H9 (cell line): ENCODE measurements at regions not wholly inside any gene's neighbourhood (a gene's known extent, or its start where the extent isn't known, plus 50 kb on each side); places are given as distances from the start of the nearest gene placed in this dataset.

Experiments used
- DNase-seq: peaks from one replicate; pipeline ENCODE4 v3.0.0-alpha.2; 2017
- H2AFZ ChIP-seq: one replicate; pipeline ENCODE4 v1.6.1; 2013; ENCODE audit warnings: mild to moderate bottlenecking, low read length, control low read depth, moderate library complexity
- H2AK5ac ChIP-seq: 2 replicates; pipeline ENCODE4 v1.6.1; 2013; ENCODE audit warnings: low read length, control low read depth, mixed read lengths; ENCODE audit not compliant: insufficient read length
- H2BK120ac ChIP-seq: one replicate; pipeline ENCODE4 v1.6.1; 2013; ENCODE audit warnings: low read depth, mild to moderate bottlenecking, low read length, control low read depth, inconsistent platforms; ENCODE audit not compliant: poor library complexity, severe bottlenecking
- H2BK12ac ChIP-seq: 2 replicates; pipeline ENCODE4 v1.6.1; 2013; ENCODE audit warnings: low read length, control low read depth, mixed read lengths, low read depth; ENCODE audit not compliant: insufficient read length
- H2BK15ac ChIP-seq: 2 replicates; pipeline ENCODE4 v1.6.1; 2013; ENCODE audit warnings: low read depth, low read length, control low read depth
- H2BK20ac ChIP-seq: one replicate; pipeline ENCODE4 v1.6.1; 2013; ENCODE audit warnings: low read depth, mild to moderate bottlenecking, low read length, control low read depth, inconsistent platforms; ENCODE audit not compliant: poor library complexity, severe bottlenecking
- H2BK5ac ChIP-seq: 2 replicates; pipeline ENCODE4 v1.6.1; 2013; ENCODE audit warnings: low read length, control low read depth, mixed read lengths; ENCODE audit not compliant: insufficient read length
- H3K14ac ChIP-seq: 2 replicates; pipeline ENCODE4 v1.6.1; 2013; ENCODE audit warnings: low read length, control low read depth; ENCODE audit not compliant: insufficient read depth
- H3K18ac ChIP-seq: 2 replicates; pipeline ENCODE4 v1.6.1; 2013; ENCODE audit warnings: low read depth, mild to moderate bottlenecking, mixed read lengths, low read length, control low read depth; ENCODE audit not compliant: insufficient read length
- H3K23ac ChIP-seq: 2 replicates; pipeline ENCODE4 v1.6.1; 2013; ENCODE audit warnings: low read length, control low read depth, mixed read lengths, low read depth; ENCODE audit not compliant: insufficient read length
- H3K23me2 ChIP-seq: 2 replicates; pipeline ENCODE4 v1.6.1; 2013; ENCODE audit warnings: low read depth, mild to moderate bottlenecking, mixed read lengths, low read length, control low read depth; ENCODE audit not compliant: insufficient read length, poor library complexity, severe bottlenecking
- H3K27ac ChIP-seq: 2 replicates; pipeline ENCODE4 v1.5.1; 2013; ENCODE audit warnings: low read length, control low read depth, mixed read lengths, low read depth; ENCODE audit not compliant: insufficient read length
- H3K27me3 ChIP-seq: 2 replicates; pipeline ENCODE4 v1.6.1; 2013; ENCODE audit warnings: low read length, control low read depth, inconsistent platforms; ENCODE audit not compliant: insufficient read depth
- H3K4ac ChIP-seq: 2 replicates; pipeline ENCODE4 v1.6.1; 2013; ENCODE audit warnings: low read depth, mild to moderate bottlenecking, control low read depth, inconsistent platforms, low read length, moderate library complexity
- H3K4me1 ChIP-seq: 2 replicates; pipeline ENCODE4 v1.6.1; 2013; ENCODE audit warnings: low read length, control low read depth, inconsistent platforms; ENCODE audit not compliant: insufficient read depth
- H3K4me2 ChIP-seq: 2 replicates; pipeline ENCODE4 v1.6.1; 2013; ENCODE audit warnings: low read length, control low read depth, mixed read lengths; ENCODE audit not compliant: insufficient read length, insufficient read depth
- H3K56ac ChIP-seq: 2 replicates; pipeline ENCODE4 v1.6.1; 2013; ENCODE audit warnings: low read depth, mild to moderate bottlenecking, mixed read lengths, low read length, control low read depth; ENCODE audit not compliant: insufficient read length
- H3K79me1 ChIP-seq: 2 replicates; pipeline ENCODE4 v1.6.1; 2013; ENCODE audit warnings: low read depth, mild to moderate bottlenecking, moderate library complexity, low read length, control low read depth, inconsistent platforms; ENCODE audit not compliant: insufficient read depth, poor library complexity, severe bottlenecking
- H3K79me2 ChIP-seq: 2 replicates; pipeline ENCODE4 v1.6.1; 2013; ENCODE audit warnings: low read length, control low read depth, inconsistent platforms; ENCODE audit not compliant: insufficient read depth
- H3K9ac ChIP-seq: 2 replicates; pipeline ENCODE4 v1.6.1; 2013; ENCODE audit warnings: low read length, control low read depth, mixed read lengths; ENCODE audit not compliant: insufficient read length; ENCODE audit errors: extremely low read depth
- H3K9me3 ChIP-seq: one replicate; pipeline ENCODE4 v1.6.1; 2013; ENCODE audit warnings: low read depth, low read length, inconsistent platforms; ENCODE audit not compliant: control insufficient read depth
- H3T11ph ChIP-seq: one replicate; pipeline ENCODE4 v1.6.1; 2013; ENCODE audit warnings: mild to moderate bottlenecking, low read length, control low read depth, inconsistent platforms
- H4K20me1 ChIP-seq: one replicate; pipeline ENCODE4 v1.6.1; 2013; ENCODE audit not compliant: control insufficient read depth, insufficient read length, insufficient read depth
- H4K5ac ChIP-seq: 2 replicates; pipeline ENCODE4 v1.6.1; 2013; ENCODE audit warnings: low read depth, mild to moderate bottlenecking, mixed read lengths, low read length, control low read depth; ENCODE audit not compliant: insufficient read length
- H4K8ac ChIP-seq: replicated peaks from 2 replicates; pipeline ENCODE4 v1.6.1; 2013; ENCODE audit warnings: low read length, control low read depth, mixed read lengths, low read depth; ENCODE audit not compliant: insufficient read length
- H4K91ac ChIP-seq: 2 replicates; pipeline ENCODE4 v1.6.1; 2013; ENCODE audit warnings: low read depth, mild to moderate bottlenecking, moderate library complexity, mixed read lengths, low read length, control low read depth; ENCODE audit not compliant: insufficient read length
- H3K27ac Mint-ChIP-seq, 3 experiments: 2 replicates in 2 of 3; 3 replicates in 1 of 3; pipeline ENCODE4 v1.8.0; 2020 to 2021; ENCODE audit warnings: mixed read lengths in 3 of 3, mild to moderate bottlenecking in 1 of 3, moderate library complexity in 1 of 3
- H3K27me3 Mint-ChIP-seq: 2 replicates; pipeline ENCODE4 v1.8.0; 2021; ENCODE audit warnings: low read depth, mild to moderate bottlenecking, moderate library complexity, mixed read lengths
- H3K36me3 Mint-ChIP-seq, 3 experiments: 2 replicates in 2 of 3; 3 replicates in 1 of 3; pipeline ENCODE4 v1.8.0; 2020 to 2021; ENCODE audit warnings: low read depth in 3 of 3, mixed read lengths in 3 of 3; ENCODE audit not compliant: insufficient read depth in 1 of 3
- H3K4me1 Mint-ChIP-seq, 2 experiments: 2 replicates each; pipeline ENCODE4 v1.8.0; 2020; ENCODE audit warnings: mixed read lengths in 2 of 2
- H3K4me3 Mint-ChIP-seq, 2 experiments: 2 replicates in 1 of 2; 3 replicates in 1 of 2; pipeline ENCODE4 v1.8.0; 2020 to 2021; ENCODE audit warnings: mild to moderate bottlenecking in 2 of 2, mixed read lengths in 2 of 2, moderate library complexity in 1 of 2
- H3K9me3 Mint-ChIP-seq, 2 experiments: 2 replicates in 1 of 2; 3 replicates in 1 of 2; pipeline ENCODE4 v1.8.0; 2020; ENCODE audit warnings: mild to moderate bottlenecking in 2 of 2, mixed read lengths in 2 of 2, moderate library complexity in 1 of 2
- WGBS: extraction: QIAGEN DNeasy Blood & Tissue Kit; methylation state at CpG from one replicate; pipeline ENCODE4 v1.1.7; 2013; ENCODE audit warnings: missing lambda C conversion rate, low lambda C conversion rate, mixed read lengths; ENCODE audit not compliant: insufficient read length; ENCODE audit errors: extremely low coverage; 5-methylcytosine and 5-hydroxymethylcytosine counted together
- TF ChIP-seq, protein P1 (sequence below): fragments of 200-600 bp; sonication (generic); conservative IDR thresholded peaks from 3 replicates; pipeline ENCODE4 v1.8.0; 2021; ENCODE audit warnings: antibody characterized with exemption, mild to moderate bottlenecking

DNA sequence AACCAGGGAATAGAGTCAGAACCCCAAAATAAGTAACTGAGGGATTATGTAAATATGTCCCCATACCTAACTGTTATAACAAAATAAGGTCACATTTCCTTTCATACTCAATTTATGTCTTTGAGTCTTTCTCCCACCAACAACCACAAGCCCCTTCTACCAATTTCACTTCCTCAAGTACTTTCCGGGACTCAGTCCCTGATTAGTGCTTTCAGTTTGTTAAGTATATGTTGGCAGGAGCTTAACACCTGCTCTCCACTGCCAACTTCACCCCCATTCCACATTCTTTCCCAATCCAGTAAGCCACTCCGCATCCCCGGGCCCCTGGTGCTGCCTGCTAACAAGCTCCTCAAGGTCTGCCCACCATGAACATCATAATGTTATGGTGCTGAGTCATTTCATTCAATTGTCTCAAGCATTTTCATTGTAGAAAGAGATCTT is 71.3 kb upstream of the SPRY1 start:
- no peak overlapping the region for H3K56ac ChIP-seq
- H3K23ac ChIP-seq, result no peak overlapping the region
- DNase-seq, result no peak
- Mint-ChIP-seq H3K27me3 (no peaks in the 10 kb centered on the region; the same call in 1 of the 2 replicates), H3K4me3 (no peak overlapping the region), H3K27ac (no peak overlapping the region; a peak in 1 of 7 replicates), H3K4me1 (peaks cover 16 to 21% of the 10 kb centered on the region in 2 experiments), H3K36me3 (peaks cover 19 to 41% (median 20%) of the 10 kb centered on the region in 3 experiments), H3K9me3 (peaks cover 31 to 38% of the 10 kb centered on the region in 2 experiments)
- peaks cover 9% of the 10 kb centered on the region for H3K4me1 ChIP-seq
- H3K9me3 ChIP-seq, result no peaks in the 10 kb centered on the region
- H3T11ph ChIP-seq, result no peak overlapping the region
- H4K20me1 ChIP-seq, result no peaks in the 10 kb centered on the region
- TF ChIP-seq, protein P1, sequence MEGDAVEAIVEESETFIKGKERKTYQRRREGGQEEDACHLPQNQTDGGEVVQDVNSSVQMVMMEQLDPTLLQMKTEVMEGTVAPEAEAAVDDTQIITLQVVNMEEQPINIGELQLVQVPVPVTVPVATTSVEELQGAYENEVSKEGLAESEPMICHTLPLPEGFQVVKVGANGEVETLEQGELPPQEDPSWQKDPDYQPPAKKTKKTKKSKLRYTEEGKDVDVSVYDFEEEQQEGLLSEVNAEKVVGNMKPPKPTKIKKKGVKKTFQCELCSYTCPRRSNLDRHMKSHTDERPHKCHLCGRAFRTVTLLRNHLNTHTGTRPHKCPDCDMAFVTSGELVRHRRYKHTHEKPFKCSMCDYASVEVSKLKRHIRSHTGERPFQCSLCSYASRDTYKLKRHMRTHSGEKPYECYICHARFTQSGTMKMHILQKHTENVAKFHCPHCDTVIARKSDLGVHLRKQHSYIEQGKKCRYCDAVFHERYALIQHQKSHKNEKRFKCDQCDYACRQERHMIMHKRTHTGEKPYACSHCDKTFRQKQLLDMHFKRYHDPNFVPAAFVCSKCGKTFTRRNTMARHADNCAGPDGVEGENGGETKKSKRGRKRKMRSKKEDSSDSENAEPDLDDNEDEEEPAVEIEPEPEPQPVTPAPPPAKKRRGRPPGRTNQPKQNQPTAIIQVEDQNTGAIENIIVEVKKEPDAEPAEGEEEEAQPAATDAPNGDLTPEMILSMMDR, result no peak
- H2BK15ac ChIP-seq, result no peak overlapping the region
- no peak overlapping the region for H3K9ac ChIP-seq
- no peak overlapping the region for H2BK5ac ChIP-seq
- H2AK5ac ChIP-seq, result no peak overlapping the region
- H3K14ac ChIP-seq, result no peak overlapping the region
- no peaks in the 10 kb centered on the region for H3K27me3 ChIP-seq
- H3K27ac ChIP-seq, result no peak overlapping the region
- no peak overlapping the region for H4K5ac ChIP-seq
- H2BK120ac ChIP-seq, result no peak overlapping the region
- no peak overlapping the region for H2BK12ac ChIP-seq
- H3K79me2 ChIP-seq, result no peaks in the 10 kb centered on the region
- no peak overlapping the region for H4K91ac ChIP-seq
- no peak overlapping the region for H3K4ac ChIP-seq
- no CpG with 5 or more reads among the region's 3 CpGs for WGBS
- H2BK20ac ChIP-seq, result no peak overlapping the region
- H3K18ac ChIP-seq, result no peak overlapping the region
- no peak overlapping the region for H4K8ac ChIP-seq
- H3K23me2 ChIP-seq, result no peaks in the 10 kb centered on the region
- H3K79me1 ChIP-seq, result no peaks in the 10 kb centered on the region
- H2AFZ ChIP-seq, result no peak overlapping the region
- no peak overlapping the region for H3K4me2 ChIP-seq
